Heart left ventricle (tissue), 16 donors: ENCODE measurements at regions not wholly inside any gene's neighbourhood (a gene's known extent, or its start where the extent isn't known, plus 50 kb on each side); places are given as distances from the start of the nearest gene placed in this dataset.

ENCODE experiments used
- ATAC-seq, 4 donors: fragments of 200-7000 bp; cut with Tn5 transposase; one replicate each; pipeline ENCODE4 v1.9.1; 2020 to 2022; ENCODE audit warnings: moderate library complexity in 4 of 4, mild to moderate bottlenecking in 3 of 4, moderate number of reproducible peaks in 1 of 4
- DNase-seq, 5 donors: peaks; one replicate each; pipeline ENCODE4 v3.0.0-alpha.2; 2020
- H3K27ac ChIP-seq, 12 donors: fragments of 200-600 bp; sonication (generic) in 4 of 12; one replicate each; pipeline versions ENCODE4 v1.5.0 to v1.8.0; 2016 to 2022; ENCODE audit warnings: mild to moderate bottlenecking in 2 of 12
- H3K27me3 ChIP-seq, 9 donors: fragments of 200-600 bp; sonication (generic) in 2 of 9; one replicate each; pipeline versions ENCODE4 v1.5.1 to v1.8.0; 2016 to 2022; ENCODE audit warnings: mild to moderate bottlenecking in 3 of 9
- H3K36me3 ChIP-seq, 9 donors: fragments of 200-600 bp; sonication (generic) in 2 of 9; one replicate each; pipeline versions ENCODE4 v1.5.0 to v1.8.0; 2018 to 2022; ENCODE audit warnings: mild to moderate bottlenecking in 2 of 9
- H3K4me1 ChIP-seq, 12 donors: fragments of 200-600 bp; sonication (generic) in 4 of 12; one replicate each; pipeline versions ENCODE4 v1.5.0 to v1.8.0; 2016 to 2022; ENCODE audit warnings: mild to moderate bottlenecking in 3 of 12
- H3K4me3 ChIP-seq, 12 donors: fragments of 200-600 bp; sonication (generic) in 4 of 12; one replicate each; pipeline versions ENCODE4 v1.5.0 to v1.8.0; 2017 to 2022; ENCODE audit warnings: mild to moderate bottlenecking in 9 of 12, moderate library complexity in 4 of 12
- H3K9me3 ChIP-seq, 12 donors: fragments of 200-600 bp; sonication (generic) in 4 of 12; one replicate each; pipeline versions ENCODE4 v1.5.0 to v1.8.0; 2016 to 2022; ENCODE audit warnings: mild to moderate bottlenecking in 1 of 12
- POLR2A ChIP-seq, 2 donors: fragments of 450-650 bp; IDR thresholded peaks; one replicate each; pipeline ENCODE4 v1.6.1; 2017; ENCODE audit warnings: antibody characterized with exemption in 2 of 2, mild to moderate bottlenecking in 2 of 2, moderate library complexity in 2 of 2
- WGBS, 4 donors: extraction: QIAGEN DNeasy Blood & Tissue Kit in 2 of 4; methylation state at CpG; one replicate each; pipeline versions ENCODE4 v1.1.5 to v1.1.7; 2013 to 2018; 5-methylcytosine and 5-hydroxymethylcytosine counted together
- intact Hi-C, 10 donors: fragments of 100-400 bp; cut with DNase I; formaldehyde crosslinking; loops; one replicate each; pipeline versions ENCODE4 v1.11.1 to v1.14.2; 2022
- TF ChIP-seq, protein P1 (sequence below), 12 donors: fragments of 200-600 bp; sonication (generic) in 4 of 12; IDR thresholded peaks; one replicate each; pipeline versions ENCODE4 v1.5.0 to v1.8.0; 2018 to 2022; ENCODE audit warnings: antibody characterized with exemption in 12 of 12, mild to moderate bottlenecking in 5 of 12
- donor health status: ischemic (EF 13 %, LVEDD 7.1; RV severe dilation, severe dysfunction).
- donor health status: healthy with polysubstance abuse.
- donor health status: DM: no; HTN: yes; CAD: no.
- donor health status: DM: no; HTN: no; CAD: no.
- donor health status: ischemic (EF 25% LVEDD 6.9; RV normal size, moderate dysfunction).
- donor health status: ischemic (EF 25% LVEDD 5.7; RV mildly dilated, moderate dysfunction).
- donor health status: healthy.
- donor health status: DM: yes; HTN: yes; CAD: no.
- donor health status: ischemic (EF 35%, LVEDD 5.7; RV mildly dilated, moderate dysfunction).
- donor health status: nonischemic (EF 11% LVEDD 7.7; RV severe dilation, severe dysfunction).
- donor health status: DM: yes; HTN: yes; CAD: no.
- donor health status: PGD.
- donor health status: ischemic (EF 29% LVEDD 5.4; RV normal size, mild dysfunction).
- donor health status: nonischemic (EF 23%, LVEDD 6.1; RV moderate dilation, normal function).

DNA sequence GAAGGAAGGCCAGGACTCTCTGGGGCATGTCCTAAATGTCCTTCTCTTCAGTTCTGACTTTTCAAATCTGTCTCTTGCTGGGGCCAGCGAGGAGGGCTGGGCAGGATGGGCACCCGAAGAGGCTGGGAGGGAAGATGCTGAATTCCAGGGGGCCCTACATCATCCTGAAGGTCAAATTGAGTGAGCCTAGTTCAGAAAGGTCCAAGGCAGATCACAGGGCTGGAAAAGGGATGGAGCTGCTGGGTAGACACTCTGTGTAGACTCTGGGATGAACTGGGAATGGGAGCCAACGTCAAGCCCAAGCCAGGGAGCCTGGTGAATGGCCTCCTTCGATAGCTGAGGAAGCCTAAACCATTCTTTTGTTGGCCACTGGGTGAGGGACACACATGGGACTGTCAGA lies 133.1 kb downstream of the MYCN start:
- Histone ChIP-seq H3K27ac (no peak overlapping the region), H3K36me3 (no peaks in the 10 kb centered on the region), H3K27me3 (no peaks in the 10 kb centered on the region), H3K4me1 (no peaks in the 10 kb centered on the region), H3K9me3 (no peaks in the 10 kb centered on the region), H3K4me3 (no peak overlapping the region)
- TF ChIP-seq, protein P1, sequence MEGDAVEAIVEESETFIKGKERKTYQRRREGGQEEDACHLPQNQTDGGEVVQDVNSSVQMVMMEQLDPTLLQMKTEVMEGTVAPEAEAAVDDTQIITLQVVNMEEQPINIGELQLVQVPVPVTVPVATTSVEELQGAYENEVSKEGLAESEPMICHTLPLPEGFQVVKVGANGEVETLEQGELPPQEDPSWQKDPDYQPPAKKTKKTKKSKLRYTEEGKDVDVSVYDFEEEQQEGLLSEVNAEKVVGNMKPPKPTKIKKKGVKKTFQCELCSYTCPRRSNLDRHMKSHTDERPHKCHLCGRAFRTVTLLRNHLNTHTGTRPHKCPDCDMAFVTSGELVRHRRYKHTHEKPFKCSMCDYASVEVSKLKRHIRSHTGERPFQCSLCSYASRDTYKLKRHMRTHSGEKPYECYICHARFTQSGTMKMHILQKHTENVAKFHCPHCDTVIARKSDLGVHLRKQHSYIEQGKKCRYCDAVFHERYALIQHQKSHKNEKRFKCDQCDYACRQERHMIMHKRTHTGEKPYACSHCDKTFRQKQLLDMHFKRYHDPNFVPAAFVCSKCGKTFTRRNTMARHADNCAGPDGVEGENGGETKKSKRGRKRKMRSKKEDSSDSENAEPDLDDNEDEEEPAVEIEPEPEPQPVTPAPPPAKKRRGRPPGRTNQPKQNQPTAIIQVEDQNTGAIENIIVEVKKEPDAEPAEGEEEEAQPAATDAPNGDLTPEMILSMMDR (IDR thresholded peaks at IDR 0.05) = no peak
- TF ChIP-seq POLR2A (IDR thresholded peaks at IDR 0.05) = no peak
- ATAC-seq (no peak), DNase-seq (no peak)
- 81 to 93% (median 88%) methylated on average over 3 to 4 of the region's 4 CpGs for WGBS, 4 donors
- intact Hi-C loops = no loop called here

DNA sequence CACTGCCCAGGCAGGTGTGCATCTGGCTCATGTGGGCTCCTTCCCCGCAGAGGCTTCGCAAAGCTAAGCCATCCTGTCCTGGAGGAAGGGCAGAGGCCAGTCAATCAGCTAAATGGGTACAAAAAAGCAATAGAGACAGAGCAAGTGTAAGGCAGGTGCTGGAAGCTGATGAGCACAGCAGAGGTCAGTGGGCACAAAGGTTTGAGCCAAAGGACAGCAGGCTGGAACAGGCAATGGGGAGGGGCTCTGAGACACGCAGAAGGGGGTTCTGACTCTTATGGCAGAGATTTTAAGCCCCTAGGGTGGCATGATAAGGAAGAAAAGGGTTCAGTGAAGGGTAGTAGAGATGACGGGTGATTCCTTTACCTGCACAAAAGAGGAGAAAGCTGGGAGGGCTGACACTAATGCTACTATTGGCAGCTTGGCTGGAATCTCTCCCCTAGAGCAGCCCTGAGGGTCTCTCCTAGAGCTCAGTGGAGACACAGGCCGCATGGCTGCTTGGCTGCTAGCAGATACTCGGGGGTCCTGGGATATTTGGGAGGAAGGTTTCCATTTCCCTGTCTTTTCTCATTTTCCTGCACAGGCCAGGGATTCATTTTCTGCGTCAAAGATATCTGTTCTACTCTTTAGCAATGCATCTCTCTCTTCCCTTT lies 132.4 kb downstream of the MYCN start:
- Histone ChIP-seq H3K27me3 (no peaks in the 10 kb centered on the region), H3K9me3 (no peaks in the 10 kb centered on the region), H3K27ac (no peak overlapping the region), H3K4me3 (no peak overlapping the region), H3K36me3 (no peaks in the 10 kb centered on the region), H3K4me1 (no peaks in the 10 kb centered on the region)
- 86 to 91% (median 89%) methylated on average over 7 of the region's 7 CpGs for WGBS, 4 donors
- DNase-seq (no peak), ATAC-seq (no peak)
- no peak for TF ChIP-seq POLR2A (IDR thresholded peaks at IDR 0.05)
- TF ChIP-seq, protein P1 (IDR thresholded peaks at IDR 0.05) = no peak
- intact Hi-C loops = no loop called here

DNA sequence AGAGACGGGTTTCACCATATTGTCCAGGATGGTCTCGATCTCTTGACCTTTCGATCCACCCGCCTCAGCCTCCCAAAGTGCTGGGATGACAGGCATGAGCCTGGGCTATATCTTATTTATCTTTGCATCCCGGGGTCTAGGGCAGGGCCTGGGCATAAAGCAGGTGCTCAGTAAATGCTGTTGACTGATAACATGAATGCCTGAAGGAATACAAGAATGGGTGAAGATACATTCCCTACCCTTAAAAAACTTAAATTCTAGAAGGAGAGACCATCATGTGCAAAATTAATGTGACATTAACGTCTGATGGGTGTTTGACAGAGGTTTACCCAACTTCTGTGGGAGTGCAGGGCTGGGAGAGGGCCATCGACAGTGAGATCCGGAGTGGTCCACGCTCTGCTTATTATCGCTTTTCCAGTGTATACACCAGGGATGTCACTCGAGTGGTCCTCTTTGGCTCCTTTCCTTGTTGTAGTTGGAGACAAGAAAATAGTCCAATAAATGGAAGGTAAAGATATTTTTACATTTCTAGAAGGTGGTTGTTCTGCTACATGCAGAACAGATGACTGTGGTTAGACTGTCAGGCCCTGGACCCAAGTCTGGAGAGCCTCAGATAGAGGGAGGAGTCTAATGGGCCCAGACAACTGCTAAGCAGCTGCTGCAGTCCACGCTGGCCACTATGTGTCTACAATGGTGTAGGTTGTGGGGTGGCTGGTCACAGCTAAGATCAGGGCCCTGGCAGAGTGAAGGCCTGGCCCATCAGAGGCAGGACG lies 131.7 kb downstream of the MYCN start:
- Histone ChIP-seq H3K27ac (no peak overlapping the region), H3K4me1 (no peaks in the 10 kb centered on the region), H3K9me3 (no peaks in the 10 kb centered on the region), H3K4me3 (no peak overlapping the region), H3K36me3 (no peaks in the 10 kb centered on the region), H3K27me3 (no peaks in the 10 kb centered on the region)
- DNase-seq (no peak), ATAC-seq (no peak)
- intact Hi-C loops = no loop called here
- TF ChIP-seq POLR2A (IDR thresholded peaks at IDR 0.05) = no peak
- 92 to 97% (median 94%) methylated on average over 13 of the region's 13 CpGs for WGBS, 4 donors

DNA sequence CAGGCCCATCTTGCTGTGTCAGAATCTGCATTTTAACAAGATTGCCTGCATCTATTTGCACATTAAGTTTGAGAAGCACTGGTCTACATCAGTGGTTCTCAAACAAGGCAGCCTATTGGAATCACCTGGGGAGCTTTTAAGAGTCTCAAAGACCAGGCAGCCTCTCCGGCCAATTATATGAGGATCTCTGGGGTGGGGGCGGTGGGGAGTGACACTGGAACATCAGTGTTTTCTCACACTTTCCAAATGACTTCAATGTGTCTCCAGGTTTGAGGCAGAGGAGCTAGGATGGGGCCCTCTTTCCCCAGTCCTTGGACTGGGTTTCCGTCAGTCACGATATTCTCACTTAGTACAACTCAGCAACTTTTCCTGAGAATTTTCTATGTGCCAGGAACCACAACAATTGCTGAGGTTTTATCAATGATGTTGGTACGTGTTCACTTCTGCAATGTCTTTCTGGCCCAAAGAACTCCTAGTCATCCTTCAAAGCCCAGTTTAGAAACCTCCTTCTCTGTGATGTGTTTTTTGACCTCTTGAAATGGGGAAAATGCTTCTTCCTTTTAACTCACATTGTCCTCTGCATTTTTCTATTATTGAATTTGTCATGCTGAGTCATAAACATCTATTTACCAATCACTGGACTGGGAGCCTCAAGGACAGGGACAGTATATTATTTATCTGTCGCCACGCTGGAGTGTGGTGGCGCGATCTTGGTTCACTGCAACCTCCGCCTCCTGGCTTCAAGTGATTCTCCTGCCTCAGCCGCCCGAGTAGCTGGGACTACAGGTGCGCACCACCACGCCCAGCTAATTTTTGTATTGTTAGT lies 130.9 kb downstream of the MYCN start:
- Histone ChIP-seq H3K27ac (no peak overlapping the region), H3K27me3 (no peaks in the 10 kb centered on the region), H3K36me3 (no peaks in the 10 kb centered on the region), H3K4me1 (no peaks in the 10 kb centered on the region), H3K9me3 (no peaks in the 10 kb centered on the region), H3K4me3 (no peak overlapping the region)
- TF ChIP-seq, protein P1 (IDR thresholded peaks at IDR 0.05) = no peak
- no peak for TF ChIP-seq POLR2A (IDR thresholded peaks at IDR 0.05)
- no peak for ATAC-seq
- no peak for DNase-seq
- intact Hi-C loops = no loop called here
- whole genome bisulfite sequencing, 4 donors = 95 to 98% (median 97%) methylated on average over 14 of the region's 14 CpGs
